K562 (cell line): ENCODE measurements at regions not wholly inside any gene's neighbourhood (a gene's known extent, or its start where the extent isn't known, plus 50 kb on each side); places are given as distances from the start of the nearest gene placed in this dataset.

Experiments
- ATAC-seq: fragments of 200-7000 bp; cut with Tn5 transposase; 3 replicates; pipeline ENCODE4 v1.9.1; 2020; ENCODE audit warnings: moderate library complexity
- BruUV-seq: library from RNA; stranded (reverse); fragments of 400-500 nt; replicated peaks from 2 replicates; lab custom pipeline; 2021; lab: Mats Ljungman, UMichigan
- CTCF ChIA-PET: fragments of 300-600 bp; formaldehyde crosslinking; extraction: SDS; loops from one replicate; lab custom pipeline; 2021; ENCODE audit warnings: low intra/inter-chr PET ratio; lab: Yijun Ruan, JAX
- POLR2A ChIA-PET: fragments of 300-600, 350-650 bp; sonication (Branson Sonifier 250); formaldehyde crosslinking; extraction: SDS; loops from one replicate; lab custom pipeline; 2021; ENCODE audit warnings: antibody characterized with exemption, inconsistent platforms; lab: Yijun Ruan, JAX
- DNase-seq, 4 experiments: peaks; one replicate each; pipeline versions ENCODE4 v3.0.0 to v3.0.0-alpha.2; 2011 to 2018; ENCODE audit warnings: low spot score in 3 of 4, mixed read lengths in 3 of 4; ENCODE audit errors: extremely low read depth in 1 of 4
- FAIRE-seq: peaks from 2 replicates; lab custom pipeline; 2011; peaks lifted over from hg19 to GRCh38; lab: Jason Lieb, UNC
- H2AFZ ChIP-seq: 2 replicates; pipeline ENCODE4 v1.6.0; 2011; ENCODE audit warnings: low read depth, low read length, control low read depth, inconsistent platforms
- H3K27ac ChIP-seq: fragments of 200-600 bp; 3 replicates; pipeline ENCODE4 v1.8.0; 2011; ENCODE audit warnings: low read depth, mild to moderate bottlenecking, control low read depth, inconsistent platforms, low read length, moderate library complexity, mixed read lengths; ENCODE audit errors: extremely low read depth
- H3K27me3 ChIP-seq, 2 experiments: fragments of 300-600 bp in 1 of 2; 2 replicates in 1 of 2; 3 replicates in 1 of 2; pipeline versions ENCODE4 v1.6.0 to v1.8.0; 2011; ENCODE audit warnings: inconsistent platforms in 2 of 2, low read length in 2 of 2, mild to moderate bottlenecking in 1 of 2, mixed read lengths in 1 of 2, moderate library complexity in 1 of 2; ENCODE audit not compliant: control insufficient read depth in 2 of 2, insufficient read depth in 2 of 2
- H3K36me3 ChIP-seq: fragments of 300-600 bp; 3 replicates; pipeline ENCODE4 v1.8.0; 2011; ENCODE audit warnings: mild to moderate bottlenecking, low read length, inconsistent platforms; ENCODE audit not compliant: control insufficient read depth, insufficient read depth
- H3K4me1 ChIP-seq, 2 experiments: fragments of 200-600 bp in 1 of 2; replicated peaks in 1 of 2; 2 replicates in 1 of 2; 3 replicates in 1 of 2; pipeline versions ENCODE4 v1.5.1 to v1.8.0; 2011; ENCODE audit warnings: inconsistent platforms in 2 of 2, low read length in 2 of 2, mild to moderate bottlenecking in 1 of 2, mixed read lengths in 1 of 2, moderate library complexity in 1 of 2; ENCODE audit not compliant: control insufficient read depth in 2 of 2, insufficient read depth in 2 of 2
- H3K4me2 ChIP-seq: 2 replicates; pipeline ENCODE4 v1.6.1; 2011; ENCODE audit warnings: low read length, control low read depth, inconsistent platforms, mixed read lengths; ENCODE audit not compliant: insufficient read depth
- H3K4me3 ChIP-seq: fragments of 200-600 bp; sonication (generic), shearing (Covaris generic); 2 replicates; pipeline ENCODE4 v1.5.1; 2016; ENCODE audit warnings: control low read depth, inconsistent platforms
- H3K79me2 ChIP-seq: fragments of 200-600 bp; 3 replicates; pipeline ENCODE4 v1.8.0; 2011; ENCODE audit warnings: low read length, inconsistent platforms; ENCODE audit not compliant: control insufficient read depth, insufficient read depth
- H3K9ac ChIP-seq, 2 experiments: 2 replicates each; pipeline versions ENCODE4 v1.6.0 to v1.6.1; 2011; ENCODE audit warnings: low read depth in 2 of 2, low read length in 2 of 2, control low read depth in 1 of 2, inconsistent platforms in 1 of 2, mild to moderate bottlenecking in 1 of 2, mixed read lengths in 1 of 2; ENCODE audit not compliant: insufficient read depth in 1 of 2
- H3K9me1 ChIP-seq: one replicate; pipeline ENCODE4 v1.6.0; 2011; ENCODE audit warnings: inconsistent platforms, mild to moderate bottlenecking, low read length, moderate library complexity; ENCODE audit not compliant: control insufficient read depth, insufficient read depth
- H3K9me3 ChIP-seq: replicated peaks from 2 replicates; pipeline ENCODE4 v1.5.1; 2011; ENCODE audit warnings: low read depth, low read length, inconsistent platforms; ENCODE audit not compliant: control insufficient read depth, insufficient read depth
- H4K20me1 ChIP-seq: replicated peaks from 2 replicates; pipeline ENCODE4 v1.6.1; 2011; ENCODE audit warnings: low read length, inconsistent platforms, mixed read lengths; ENCODE audit not compliant: control insufficient read depth, insufficient read depth
- ASH1L ChIP-seq: fragments of 450-650 bp; IDR thresholded peaks from 2 replicates; pipeline ENCODE4 v1.6.1; 2018; ENCODE audit warnings: borderline replicate concordance, mild to moderate bottlenecking, low read depth; ENCODE audit not compliant: partially characterized antibody
- ILF3 ChIP-seq: fragments of 450-650 bp; IDR thresholded peaks from 2 replicates; pipeline ENCODE4 v1.6.1; 2018; ENCODE audit warnings: antibody characterized with exemption, mild to moderate bottlenecking, moderate library complexity, borderline replicate concordance
- PCBP1 ChIP-seq: fragments of 200-400 bp; formaldehyde crosslinking; IDR thresholded peaks from 2 replicates; pipeline ENCODE4 v1.6.1; 2018; ENCODE audit warnings: mild to moderate bottlenecking, low read depth, low read length; ENCODE audit not compliant: poor library complexity, severe bottlenecking
- SP2 ChIP-seq: IDR thresholded peaks from 2 replicates; pipeline ENCODE4 v1.6.1; 2011; ENCODE audit warnings: mild to moderate bottlenecking, low read depth, low read length, moderate library complexity; ENCODE audit not compliant: poor library complexity, severe bottlenecking; ENCODE audit errors: extremely low read depth
- SREBF2 ChIP-seq: sonication (generic); formaldehyde crosslinking; IDR thresholded peaks from 2 replicates; pipeline ENCODE4 v1.4.0; 2020; ENCODE audit warnings: mild to moderate bottlenecking, missing genetic modification reagents
- TSC22D4 ChIP-seq: fragments of 450-650 bp; IDR thresholded peaks from 2 replicates; pipeline ENCODE4 v1.6.1; 2016; ENCODE audit warnings: missing genetic modification characterization, missing biosample characterization, control low read depth
- ZKSCAN1 ChIP-seq: fragments of 150-350 bp; IDR thresholded peaks from 2 replicates; pipeline ENCODE4 v1.6.1; 2016; ENCODE audit warnings: low read depth, low read length
- ZNF280A ChIP-seq: fragments of 450-650 bp; IDR thresholded peaks from 2 replicates; pipeline ENCODE4 v1.6.1; 2018; ENCODE audit warnings: mild to moderate bottlenecking, low read depth; ENCODE audit not compliant: partially characterized antibody
- ZNF3 ChIP-seq: fragments of 250-450 bp; sonication (Bioruptor Pico); IDR thresholded peaks from 2 replicates; pipeline ENCODE4 v1.5.0; 2021; ENCODE audit warnings: mild to moderate bottlenecking, moderate library complexity
- WGBS: fragments of 100-300 bp; shearing (Covaris generic); methylation state at CpG from one replicate; pipeline ENCODE4 v1.1.6; 2016; ENCODE audit warnings: low coverage, mixed read lengths; ENCODE audit not compliant: insufficient coverage; ENCODE audit errors: missing lambda C conversion rate; 5-methylcytosine and 5-hydroxymethylcytosine counted together
- in situ Hi-C: fragments of 300-500 bp; cut with MboI; formaldehyde crosslinking; loops from 4 replicates; pipeline ENCODE4 v1.15.0; 2018; ENCODE audit warnings: inconsistent platforms, mixed read lengths
- intact Hi-C: fragments of 100-400 bp; cut with micrococcal nuclease; formaldehyde crosslinking; loops from 2 replicates; pipeline ENCODE4 v1.14.2; 2022
- TF ChIP-seq, protein P1 (sequence below): fragments of 450-650 bp; formaldehyde crosslinking; IDR thresholded peaks from 2 replicates; pipeline ENCODE4 v1.4.0; 2020; ENCODE audit warnings: mild to moderate bottlenecking, moderate library complexity
- TF ChIP-seq, protein P2 (sequence below): fragments of 250-450 bp; sonication (Bioruptor Pico); IDR thresholded peaks from 2 replicates; pipeline ENCODE4 v1.4.0; 2020; ENCODE audit warnings: mild to moderate bottlenecking, moderate library complexity

GRCh38 chr13:65461590-65461989, 1768.5 kb downstream of the PCDH9 start:
- ChIA-PET CTCF (no interaction called here), POLR2A (no interaction called here)
- WGBS, result 4% methylated on average over 5 of the region's 6 CpGs
- peak in 1 of 4 experiments; percentile 2 for DNase-seq
- Histone ChIP-seq H4K20me1 (no peaks in the 10 kb centered on the region), H3K4me3 (no peak overlapping the region), H3K9ac (no peak overlapping the region), H2AFZ (no peak overlapping the region), H3K9me3 (no peaks in the 10 kb centered on the region), H3K27me3 (no peaks in the 10 kb centered on the region), H3K27ac (no peak overlapping the region), H3K9me1 (no peaks in the 10 kb centered on the region), H3K36me3 (no peaks in the 10 kb centered on the region), H3K4me2 (no peak overlapping the region), H3K4me1 (no peaks in the 10 kb centered on the region), H3K79me2 (no peaks in the 10 kb centered on the region)
- TF ChIP-seq ZKSCAN1 (no peak), TSC22D4 (tag) (no peak), PCBP1 (no peak), ASH1L (no peak), ZNF3 (CRISPR knock-in tag) (no peak), SP2 (no peak), SREBF2 (CRISPR knock-in tag) (no peak), ILF3 (no peak), ZNF280A (no peak)
- TF ChIP-seq, protein P1, sequence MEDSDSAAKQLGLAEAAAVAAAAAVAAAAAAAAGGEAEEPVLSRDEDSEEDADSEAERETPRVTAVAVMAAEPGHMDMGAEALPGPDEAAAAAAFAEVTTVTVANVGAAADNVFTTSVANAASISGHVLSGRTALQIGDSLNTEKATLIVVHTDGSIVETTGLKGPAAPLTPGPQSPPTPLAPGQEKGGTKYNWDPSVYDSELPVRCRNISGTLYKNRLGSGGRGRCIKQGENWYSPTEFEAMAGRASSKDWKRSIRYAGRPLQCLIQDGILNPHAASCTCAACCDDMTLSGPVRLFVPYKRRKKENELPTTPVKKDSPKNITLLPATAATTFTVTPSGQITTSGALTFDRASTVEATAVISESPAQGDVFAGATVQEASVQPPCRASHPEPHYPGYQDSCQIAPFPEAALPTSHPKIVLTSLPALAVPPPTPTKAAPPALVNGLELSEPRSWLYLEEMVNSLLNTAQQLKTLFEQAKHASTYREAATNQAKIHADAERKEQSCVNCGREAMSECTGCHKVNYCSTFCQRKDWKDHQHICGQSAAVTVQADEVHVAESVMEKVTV (CRISPR knock-in tag), result no peak
- TF ChIP-seq, protein P2, sequence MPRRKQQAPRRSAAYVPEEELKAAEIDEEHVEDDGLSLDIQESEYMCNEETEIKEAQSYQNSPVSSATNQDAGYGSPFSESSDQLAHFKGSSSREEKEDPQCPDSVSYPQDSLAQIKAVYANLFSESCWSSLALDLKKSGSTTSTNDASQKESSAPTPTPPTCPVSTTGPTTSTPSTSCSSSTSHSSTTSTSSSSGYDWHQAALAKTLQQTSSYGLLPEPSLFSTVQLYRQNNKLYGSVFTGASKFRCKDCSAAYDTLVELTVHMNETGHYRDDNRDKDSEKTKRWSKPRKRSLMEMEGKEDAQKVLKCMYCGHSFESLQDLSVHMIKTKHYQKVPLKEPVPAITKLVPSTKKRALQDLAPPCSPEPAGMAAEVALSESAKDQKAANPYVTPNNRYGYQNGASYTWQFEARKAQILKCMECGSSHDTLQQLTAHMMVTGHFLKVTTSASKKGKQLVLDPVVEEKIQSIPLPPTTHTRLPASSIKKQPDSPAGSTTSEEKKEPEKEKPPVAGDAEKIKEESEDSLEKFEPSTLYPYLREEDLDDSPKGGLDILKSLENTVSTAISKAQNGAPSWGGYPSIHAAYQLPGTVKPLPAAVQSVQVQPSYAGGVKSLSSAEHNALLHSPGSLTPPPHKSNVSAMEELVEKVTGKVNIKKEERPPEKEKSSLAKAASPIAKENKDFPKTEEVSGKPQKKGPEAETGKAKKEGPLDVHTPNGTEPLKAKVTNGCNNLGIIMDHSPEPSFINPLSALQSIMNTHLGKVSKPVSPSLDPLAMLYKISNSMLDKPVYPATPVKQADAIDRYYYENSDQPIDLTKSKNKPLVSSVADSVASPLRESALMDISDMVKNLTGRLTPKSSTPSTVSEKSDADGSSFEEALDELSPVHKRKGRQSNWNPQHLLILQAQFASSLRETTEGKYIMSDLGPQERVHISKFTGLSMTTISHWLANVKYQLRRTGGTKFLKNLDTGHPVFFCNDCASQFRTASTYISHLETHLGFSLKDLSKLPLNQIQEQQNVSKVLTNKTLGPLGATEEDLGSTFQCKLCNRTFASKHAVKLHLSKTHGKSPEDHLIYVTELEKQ (CRISPR knock-in tag), result no peak
- intact Hi-C loops, result no loop called here
- in situ Hi-C loops, result no loop called here
- no TSS peak for BruUV-seq
- ATAC-seq, result no peak
- FAIRE-seq, result no peak
